DOHH2 (cell line): ENCODE measurements at regions not wholly inside any gene's neighbourhood (a gene's known extent, or its start where the extent isn't known, plus 50 kb on each side); places are given as distances from the start of the nearest gene placed in this dataset.

Experiments used
- H3F3A ChIP-seq: fragments of 200-600 bp; sonication (generic), shearing (Covaris generic); 2 replicates; pipeline ENCODE4 v1.6.0; 2016; ENCODE audit warnings: antibody characterized with exemption, mild to moderate bottlenecking; ENCODE audit not compliant: control insufficient read depth, insufficient read depth
- H3K27ac ChIP-seq: fragments of 200-600 bp; sonication (generic); 2 replicates; pipeline ENCODE4 v1.5.1; 2014; ENCODE audit warnings: low read depth, mild to moderate bottlenecking, low read length, moderate library complexity
- H3K27me3 ChIP-seq: fragments of 200-600 bp; sonication (generic); 2 replicates; pipeline ENCODE4 v1.6.1; 2014; ENCODE audit warnings: mild to moderate bottlenecking, low read length, mixed read lengths; ENCODE audit not compliant: control insufficient read depth
- H3K36me3 ChIP-seq: fragments of 200-600 bp; sonication (generic); 2 replicates; pipeline ENCODE4 v1.6.1; 2014; ENCODE audit warnings: mild to moderate bottlenecking, low read length, moderate library complexity, mixed read lengths; ENCODE audit not compliant: control insufficient read depth
- H3K4me1 ChIP-seq: fragments of 200-600 bp; sonication (generic); 2 replicates; pipeline ENCODE4 v1.6.1; 2014; ENCODE audit warnings: mild to moderate bottlenecking, low read length, mixed read lengths; ENCODE audit not compliant: control insufficient read depth
- H3K4me2 ChIP-seq: fragments of 200-600 bp; sonication (generic); 2 replicates; pipeline ENCODE4 v1.6.0; 2014; ENCODE audit warnings: mild to moderate bottlenecking, low read length, moderate library complexity
- H3K4me3 ChIP-seq: fragments of 200-600 bp; sonication (generic); 2 replicates; pipeline ENCODE4 v1.5.1; 2014; ENCODE audit warnings: mild to moderate bottlenecking, low read length, mixed read lengths
- H3K79me2 ChIP-seq: fragments of 200-600 bp; sonication (generic); 2 replicates; pipeline ENCODE4 v1.6.1; 2014; ENCODE audit warnings: mild to moderate bottlenecking, low read length, mixed read lengths; ENCODE audit not compliant: control insufficient read depth
- H3K9me2 ChIP-seq: fragments of 200-600 bp; sonication (generic); replicated peaks from 2 replicates; pipeline ENCODE4 v1.6.1; 2014; ENCODE audit warnings: mild to moderate bottlenecking, low read length, mixed read lengths; ENCODE audit not compliant: control insufficient read depth
- H3K9me3 ChIP-seq: fragments of 200-600 bp; sonication (generic); 2 replicates; pipeline ENCODE4 v1.6.1; 2014; ENCODE audit warnings: antibody characterized with exemption, low read length, mixed read lengths; ENCODE audit not compliant: control insufficient read depth, insufficient read depth
- H4K20me1 ChIP-seq: fragments of 200-600 bp; sonication (generic); 2 replicates; pipeline ENCODE4 v1.6.0; 2014; ENCODE audit warnings: low read depth, mild to moderate bottlenecking, antibody characterized with exemption, low read length, moderate library complexity; ENCODE audit not compliant: control insufficient read depth, insufficient read depth
- CTCF ChIP-seq: fragments of 200-600 bp; sonication (generic); IDR thresholded peaks from one replicate; pipeline ENCODE4 v1.5.1; 2014; ENCODE audit warnings: antibody characterized with exemption, mild to moderate bottlenecking, low read depth, low read length; ENCODE audit not compliant: poor library complexity, severe bottlenecking
- EZH2phosphoT487 ChIP-seq: fragments of 200-600 bp; sonication (generic); IDR thresholded peaks from 2 replicates; pipeline ENCODE4 v1.6.1; 2017; ENCODE audit warnings: borderline replicate concordance, mild to moderate bottlenecking, antibody characterized with exemption, low read length, moderate library complexity, mixed read lengths

- Histone ChIP-seq H3K36me3 (no peaks in the 10 kb centered on the region), H4K20me1 (no peaks in the 10 kb centered on the region), H3K27me3 (no peaks in the 10 kb centered on the region), H3K4me2 (no peak overlapping the region), H3K4me1 (no peaks in the 10 kb centered on the region), H3K9me2 (no peaks in the 10 kb centered on the region), H3K9me3 (no peaks in the 10 kb centered on the region), H3F3A (no peaks in the 10 kb centered on the region), H3K4me3 (no peak overlapping the region), H3K79me2 (no peaks in the 10 kb centered on the region), H3K27ac (no peak overlapping the region)
- no peak for TF ChIP-seq EZH2phosphoT487
Measured at GRCh38 chr1:70706381-70707037, 295.4 kb downstream of the CTH start.

GRCh38 chr1:70707214-70707613 is 296.1 kb downstream of the CTH start:
- Histone ChIP-seq H3K27ac (no peak overlapping the region), H3K4me3 (no peak overlapping the region), H3F3A (no peaks in the 10 kb centered on the region), H3K79me2 (no peaks in the 10 kb centered on the region), H3K4me1 (no peaks in the 10 kb centered on the region), H3K9me2 (no peaks in the 10 kb centered on the region), H3K27me3 (no peaks in the 10 kb centered on the region), H4K20me1 (no peaks in the 10 kb centered on the region), H3K36me3 (no peaks in the 10 kb centered on the region), H3K4me2 (no peak overlapping the region), H3K9me3 (no peaks in the 10 kb centered on the region)
- TF ChIP-seq CTCF (no peak), EZH2phosphoT487 (no peak)

- Histone ChIP-seq H3K9me2 (no peaks in the 10 kb centered on the region), H3K27me3 (no peaks in the 10 kb centered on the region), H3K27ac (no peak overlapping the region), H4K20me1 (no peaks in the 10 kb centered on the region), H3K36me3 (no peaks in the 10 kb centered on the region), H3K79me2 (no peaks in the 10 kb centered on the region), H3K4me3 (no peak overlapping the region), H3F3A (no peaks in the 10 kb centered on the region), H3K4me2 (no peak overlapping the region), H3K9me3 (no peaks in the 10 kb centered on the region), H3K4me1 (no peaks in the 10 kb centered on the region)
- TF ChIP-seq CTCF, result no peak
- TF ChIP-seq EZH2phosphoT487, result no peak
Measured at GRCh38 chr1:70714149-70714548, 303.1 kb downstream of the CTH start.

GRCh38 chr1:70717211-70717610 is 306.1 kb downstream of the CTH start:
- Histone ChIP-seq H3K4me2 (no peak overlapping the region), H3F3A (no peaks in the 10 kb centered on the region), H3K9me3 (no peaks in the 10 kb centered on the region), H3K27me3 (no peaks in the 10 kb centered on the region), H3K79me2 (no peaks in the 10 kb centered on the region), H3K9me2 (no peaks in the 10 kb centered on the region), H3K27ac (no peak overlapping the region), H3K4me3 (no peak overlapping the region), H3K4me1 (no peaks in the 10 kb centered on the region), H4K20me1 (no peaks in the 10 kb centered on the region), H3K36me3 (no peaks in the 10 kb centered on the region)
- TF ChIP-seq EZH2phosphoT487 (no peak), CTCF (no peak)
